ENCODE measurements at regions not wholly inside any gene's neighbourhood (a gene's known extent, or its start where the extent isn't known, plus 50 kb on each side); places are given as distances from the start of the nearest gene placed in this dataset.

- TF ChIP-seq GABPA (IDR thresholded peaks at IDR 0.05; ENCODE audit: low read depth) (no peak), CTCF (IDR thresholded peaks at IDR 0.05; ENCODE audit: insufficient read depth, low read length) (no peak)
Measured at GRCh38 chr20:39762716-39763115, 800.6 kb downstream of the DHX35 start.
